ENCODE measurements at regions not wholly inside any gene's neighbourhood (a gene's known extent, or its start where the extent isn't known, plus 50 kb on each side); places are given as distances from the start of the nearest gene placed in this dataset.

GRCh38 chr1:106861110-106861509, 195.4 kb upstream of the PRMT6 start:
- no peak overlapping the region for H3K4me2 ChIP-seq (ENCODE audit: low read length, poor library complexity, severe bottlenecking)
- no peak for DNase-seq
- no peak overlapping the region for H2AK5ac ChIP-seq (ENCODE audit: low read length, severe bottlenecking)

DNA sequence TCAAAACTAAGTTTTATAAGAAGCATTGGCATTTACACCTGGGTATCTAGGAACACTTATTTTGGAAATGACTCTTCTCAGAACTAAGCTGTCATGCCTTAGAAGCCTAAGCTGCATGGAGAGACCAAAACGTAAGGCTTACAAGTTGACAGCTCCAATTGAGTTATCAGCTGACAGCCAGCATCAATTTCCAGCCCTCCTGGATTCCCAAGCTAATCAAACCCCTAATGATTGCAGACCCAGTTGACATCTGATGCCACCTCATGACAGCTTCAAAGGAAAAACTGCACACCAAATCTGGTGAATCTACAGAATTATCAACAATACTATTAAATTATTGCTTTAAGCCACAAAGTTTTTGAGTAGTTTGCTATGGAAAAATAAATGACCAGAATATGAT, 187.6 kb upstream of the PRMT6 start:
- no peak overlapping the region for H3K27ac ChIP-seq (ENCODE audit: low read length, poor library complexity, severe bottlenecking)
- H3K36me3 ChIP-seq (ENCODE audit: control insufficient read depth in 1 of 2, insufficient read depth in 2 of 2, low read depth in 1 of 2, low read length in 2 of 2): no peaks in the 10 kb centered on the region
- H2AFZ ChIP-seq (ENCODE audit: low read depth, low read length): no peak overlapping the region
- no peak overlapping the region for H3K4ac ChIP-seq (ENCODE audit: low read depth in 1 of 2, low read length in 2 of 2)
- no peak overlapping the region for H4K8ac ChIP-seq (ENCODE audit: low read length)
- DNase-seq: no peak
- no peak overlapping the region for H2BK120ac ChIP-seq (ENCODE audit: low read depth, low read length)
- H2AK5ac ChIP-seq (ENCODE audit: low read length, severe bottlenecking): no peak overlapping the region
- no peak overlapping the region for H3K4me2 ChIP-seq (ENCODE audit: low read length, poor library complexity, severe bottlenecking)
- no peaks in the 10 kb centered on the region for H3K27me3 ChIP-seq (ENCODE audit: control insufficient read depth in 1 of 2, insufficient read depth in 1 of 2, low read length in 2 of 2)
- 28% methylated on average over 1 of the region's 1 CpG for WGBS
- H3K14ac ChIP-seq (ENCODE audit: low read length in 2 of 2): no peak overlapping the region
- no peak overlapping the region for H3K18ac ChIP-seq (ENCODE audit: low read depth in 1 of 2, low read length in 2 of 2)
- H3K9me3 ChIP-seq (ENCODE audit: control insufficient read depth, low read length): peaks cover 25% of the 10 kb centered on the region
- H3K4me3 ChIP-seq (ENCODE audit: insufficient read depth in 1 of 2, low read depth in 1 of 2, low read length in 2 of 2): no peak overlapping the region
- no peak overlapping the region for H2BK12ac ChIP-seq (ENCODE audit: low read length in 2 of 2)
- no peak overlapping the region for H2BK15ac ChIP-seq (ENCODE audit: low read depth, poor library complexity, severe bottlenecking)
- H3K4me1 ChIP-seq (ENCODE audit: control insufficient read depth, insufficient read depth, low read depth, low read length): no peaks in the 10 kb centered on the region
- H4K91ac ChIP-seq (ENCODE audit: low read length): no peak overlapping the region
- H2BK5ac ChIP-seq (ENCODE audit: low read depth, low read length, poor library complexity, severe bottlenecking): no peak overlapping the region
- H3K23ac ChIP-seq (ENCODE audit: low read length in 2 of 2): no peak overlapping the region
- H3K79me1 ChIP-seq (replicated peaks; ENCODE audit: low read length, poor library complexity, severe bottlenecking): no peaks in the 10 kb centered on the region
- H3K9ac ChIP-seq (ENCODE audit: low read length): no peak overlapping the region

More at GRCh38 chr1:106861110-106861509, 195.4 kb upstream of the PRMT6 start:
- Histone ChIP-seq H3K4me3 (ENCODE audit: insufficient read depth in 1 of 2, low read depth in 1 of 2, low read length in 2 of 2) (no peak overlapping the region), H3K36me3 (ENCODE audit: control insufficient read depth in 1 of 2, insufficient read depth in 2 of 2, low read depth in 1 of 2, low read length in 2 of 2) (no peaks in the 10 kb centered on the region), H2BK15ac (ENCODE audit: low read depth, poor library complexity, severe bottlenecking) (no peak overlapping the region), H3K79me1 (replicated peaks; ENCODE audit: low read length, poor library complexity, severe bottlenecking) (no peaks in the 10 kb centered on the region), H2BK12ac (ENCODE audit: low read length in 2 of 2) (no peak overlapping the region), H3K9ac (ENCODE audit: low read length) (no peak overlapping the region), H4K8ac (ENCODE audit: low read length) (no peak overlapping the region), H3K27ac (ENCODE audit: low read length, poor library complexity, severe bottlenecking) (no peak overlapping the region), H3K23ac (ENCODE audit: low read length in 2 of 2) (no peak overlapping the region), H3K9me3 (ENCODE audit: control insufficient read depth, low read length) (no peaks in the 10 kb centered on the region), H2BK5ac (ENCODE audit: low read depth, low read length, poor library complexity, severe bottlenecking) (no peak overlapping the region), H3K4ac (ENCODE audit: low read depth in 1 of 2, low read length in 2 of 2) (no peak overlapping the region), H3K27me3 (ENCODE audit: control insufficient read depth in 1 of 2, insufficient read depth in 1 of 2, low read length in 2 of 2) (no peaks in the 10 kb centered on the region), H2AFZ (ENCODE audit: low read depth, low read length) (no peak overlapping the region), H3K18ac (ENCODE audit: low read depth in 1 of 2, low read length in 2 of 2) (no peak overlapping the region), H2BK120ac (ENCODE audit: low read depth, low read length) (no peak overlapping the region), H3K4me1 (ENCODE audit: control insufficient read depth, insufficient read depth, low read depth, low read length) (no peaks in the 10 kb centered on the region), H4K91ac (ENCODE audit: low read length) (no peak overlapping the region), H3K14ac (ENCODE audit: low read length in 2 of 2) (no peak overlapping the region)

- no peak overlapping the region for H3K23ac ChIP-seq (ENCODE audit: low read length in 2 of 2)
- no peak overlapping the region for H3K27ac ChIP-seq (ENCODE audit: low read length, poor library complexity, severe bottlenecking)
- no peak overlapping the region for H3K4me3 ChIP-seq (ENCODE audit: insufficient read depth in 1 of 2, low read depth in 1 of 2, low read length in 2 of 2)
- no peak for DNase-seq
- H4K91ac ChIP-seq (ENCODE audit: low read length): no peak overlapping the region
- no peak overlapping the region for H3K4ac ChIP-seq (ENCODE audit: low read depth in 1 of 2, low read length in 2 of 2)
- H2AK5ac ChIP-seq (ENCODE audit: low read length, severe bottlenecking): no peak overlapping the region
- H2BK5ac ChIP-seq (ENCODE audit: low read depth, low read length, poor library complexity, severe bottlenecking): no peak overlapping the region
- no peak overlapping the region for H3K14ac ChIP-seq (ENCODE audit: low read length in 2 of 2)
- no peak overlapping the region for H2AFZ ChIP-seq (ENCODE audit: low read depth, low read length)
- no peaks in the 10 kb centered on the region for H3K36me3 ChIP-seq (ENCODE audit: control insufficient read depth in 1 of 2, insufficient read depth in 2 of 2, low read depth in 1 of 2, low read length in 2 of 2)
- H2BK120ac ChIP-seq (ENCODE audit: low read depth, low read length): no peak overlapping the region
- no peak overlapping the region for H2BK15ac ChIP-seq (ENCODE audit: low read depth, poor library complexity, severe bottlenecking)
- H2BK12ac ChIP-seq (ENCODE audit: low read length in 2 of 2): no peak overlapping the region
- H3K4me2 ChIP-seq (ENCODE audit: low read length, poor library complexity, severe bottlenecking): no peak overlapping the region
- no peak overlapping the region for H3K18ac ChIP-seq (ENCODE audit: low read depth in 1 of 2, low read length in 2 of 2)
- no peak overlapping the region for H4K8ac ChIP-seq (ENCODE audit: low read length)
- H3K27me3 ChIP-seq (ENCODE audit: control insufficient read depth in 1 of 2, insufficient read depth in 1 of 2, low read length in 2 of 2): no peaks in the 10 kb centered on the region
- peaks cover 18% of the 10 kb centered on the region for H3K9me3 ChIP-seq (ENCODE audit: control insufficient read depth, low read length)
- WGBS: 0% methylated on average over 1 of the region's 1 CpG
- no peaks in the 10 kb centered on the region for H3K4me1 ChIP-seq (ENCODE audit: control insufficient read depth, insufficient read depth, low read depth, low read length)
- H3K9ac ChIP-seq (ENCODE audit: low read length): no peak overlapping the region
- H3K79me1 ChIP-seq (replicated peaks; ENCODE audit: low read length, poor library complexity, severe bottlenecking): no peaks in the 10 kb centered on the region
Observed at GRCh38 chr1:106875622-106876021, 180.9 kb upstream of the PRMT6 start.

- H3K18ac ChIP-seq (ENCODE audit: low read depth in 1 of 2, low read length in 2 of 2): no peak overlapping the region
- H2AK5ac ChIP-seq (ENCODE audit: low read length, severe bottlenecking): no peak overlapping the region
- no peak overlapping the region for H4K8ac ChIP-seq (ENCODE audit: low read length)
- 72% methylated on average over 2 of the region's 3 CpGs for WGBS
- H3K9me3 ChIP-seq (ENCODE audit: control insufficient read depth, low read length): peaks cover 10% of the 10 kb centered on the region
- no peak overlapping the region for H2BK15ac ChIP-seq (ENCODE audit: low read depth, poor library complexity, severe bottlenecking)
- no peak overlapping the region for H2BK12ac ChIP-seq (ENCODE audit: low read length in 2 of 2)
- H3K23ac ChIP-seq (ENCODE audit: low read length in 2 of 2): no peak overlapping the region
- no peak overlapping the region for H3K27ac ChIP-seq (ENCODE audit: low read length, poor library complexity, severe bottlenecking)
- no peak overlapping the region for H2AFZ ChIP-seq (ENCODE audit: low read depth, low read length)
- no peaks in the 10 kb centered on the region for H3K27me3 ChIP-seq (ENCODE audit: control insufficient read depth in 1 of 2, insufficient read depth in 1 of 2, low read length in 2 of 2)
- H3K4me3 ChIP-seq (ENCODE audit: insufficient read depth in 1 of 2, low read depth in 1 of 2, low read length in 2 of 2): no peak overlapping the region
- DNase-seq: no peak
- H3K36me3 ChIP-seq (ENCODE audit: control insufficient read depth in 1 of 2, insufficient read depth in 2 of 2, low read depth in 1 of 2, low read length in 2 of 2): no peaks in the 10 kb centered on the region
- no peak overlapping the region for H3K4ac ChIP-seq (ENCODE audit: low read depth in 1 of 2, low read length in 2 of 2)
- H2BK5ac ChIP-seq (ENCODE audit: low read depth, low read length, poor library complexity, severe bottlenecking): no peak overlapping the region
- H3K9ac ChIP-seq (ENCODE audit: low read length): no peak overlapping the region
- H3K14ac ChIP-seq (ENCODE audit: low read length in 2 of 2): no peak overlapping the region
- H3K4me2 ChIP-seq (ENCODE audit: low read length, poor library complexity, severe bottlenecking): no peak overlapping the region
- no peak overlapping the region for H4K91ac ChIP-seq (ENCODE audit: low read length)
- no peaks in the 10 kb centered on the region for H3K79me1 ChIP-seq (replicated peaks; ENCODE audit: low read length, poor library complexity, severe bottlenecking)
- no peak overlapping the region for H2BK120ac ChIP-seq (ENCODE audit: low read depth, low read length)
- no peaks in the 10 kb centered on the region for H3K4me1 ChIP-seq (ENCODE audit: control insufficient read depth, insufficient read depth, low read depth, low read length)
Observed at GRCh38 chr1:106876384-106876783, 180.1 kb upstream of the PRMT6 start.
